MCF 10A (cell line): ENCODE measurements at regions not wholly inside any gene's neighbourhood (a gene's known extent, or its start where the extent isn't known, plus 50 kb on each side); places are given as distances from the start of the nearest gene placed in this dataset.

Experiments
- BruUV-seq: library from RNA; stranded (reverse); fragments of 400-500 nt; replicated peaks from 2 replicates; lab custom pipeline; 2021; lab: Mats Ljungman, UMichigan
- CTCF ChIA-PET: fragments of 300-600 bp; sonication (Branson Sonifier 250); formaldehyde crosslinking; extraction: SDS; loops from one replicate; lab custom pipeline; 2021; ENCODE audit warnings: antibody characterized with exemption, inconsistent platforms; lab: Yijun Ruan, JAX
- POLR2A ChIA-PET: fragments of 300-600, 350-650 bp; sonication (Branson Sonifier 250); formaldehyde crosslinking; extraction: SDS; loops from one replicate; lab custom pipeline; 2020; ENCODE audit warnings: antibody characterized with exemption, inconsistent platforms; lab: Yijun Ruan, JAX
- DNase-seq: peaks from one replicate; pipeline ENCODE4 v3.0.0-alpha.2; 2018; ENCODE audit not compliant: unreplicated experiment
- H3K27ac Mint-ChIP-seq: one replicate; pipeline ENCODE4 v1.8.0; 2022; ENCODE audit warnings: mild to moderate bottlenecking, low read depth, mixed read lengths; ENCODE audit not compliant: unreplicated experiment
- H3K27me3 Mint-ChIP-seq: one replicate; pipeline ENCODE4 v1.8.0; 2022; ENCODE audit warnings: mixed read lengths; ENCODE audit not compliant: insufficient read depth, unreplicated experiment
- H3K36me3 Mint-ChIP-seq: one replicate; pipeline ENCODE4 v1.8.0; 2022; ENCODE audit warnings: mild to moderate bottlenecking, moderate library complexity, mixed read lengths; ENCODE audit not compliant: insufficient read depth, unreplicated experiment
- H3K4me1 Mint-ChIP-seq: one replicate; pipeline ENCODE4 v1.8.0; 2022; ENCODE audit warnings: mixed read lengths; ENCODE audit not compliant: insufficient read depth, unreplicated experiment
- H3K4me3 Mint-ChIP-seq: one replicate; pipeline ENCODE4 v1.8.0; 2022; ENCODE audit warnings: mild to moderate bottlenecking, moderate library complexity, mixed read lengths; ENCODE audit not compliant: unreplicated experiment
- H3K9me3 Mint-ChIP-seq: one replicate; pipeline ENCODE4 v1.8.0; 2022; ENCODE audit warnings: mixed read lengths; ENCODE audit not compliant: unreplicated experiment
- intact Hi-C: fragments of 100-400 bp; cut with micrococcal nuclease; formaldehyde crosslinking; loops from 2 replicates; pipeline ENCODE4 v1.14.1; 2022
- TF ChIP-seq, protein P1 (sequence below): fragments of 200-600 bp; IDR thresholded peaks from one replicate; pipeline ENCODE4 v1.8.0; 2022; ENCODE audit warnings: antibody characterized with exemption, mild to moderate bottlenecking; ENCODE audit not compliant: unreplicated experiment

DNA sequence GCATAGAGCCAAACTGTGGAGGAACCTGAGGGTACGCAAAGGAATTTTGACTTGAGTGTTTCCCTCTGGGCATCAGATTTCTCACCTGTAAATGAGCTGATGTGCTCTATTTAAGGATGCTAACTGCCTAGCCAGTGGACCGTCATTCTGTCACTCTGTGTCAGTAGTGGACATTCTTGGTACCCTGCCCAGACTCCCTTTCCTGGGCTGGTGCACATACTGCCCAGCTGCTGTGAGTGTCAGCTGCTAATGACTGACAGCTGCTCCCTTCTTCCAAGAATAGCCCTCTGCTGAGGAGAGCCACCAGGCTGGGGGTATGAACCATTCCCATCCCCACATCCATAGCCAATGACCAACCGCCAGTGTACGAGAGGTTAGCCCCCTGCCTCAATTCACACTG is 193.1 kb upstream of the DAB1 start:
- BruUV-seq: no TSS peak
- intact Hi-C loops: no loop called here
- no peak for DNase-seq
- no peak overlapping the region for H3K4me3 Mint-ChIP-seq
- POLR2A ChIA-PET: no interaction called here
- no peaks in the 10 kb centered on the region for H3K27me3 Mint-ChIP-seq
- CTCF ChIA-PET: interaction anchor here (0.5 kb wide), 1 partner anchor 797 kb away, joined by 3 read pairs; no protein-coding TSS in a partner anchor
- H3K4me1 Mint-ChIP-seq: peaks cover 5% of the 10 kb centered on the region
- no peaks in the 10 kb centered on the region for H3K9me3 Mint-ChIP-seq
- TF ChIP-seq, protein P1, sequence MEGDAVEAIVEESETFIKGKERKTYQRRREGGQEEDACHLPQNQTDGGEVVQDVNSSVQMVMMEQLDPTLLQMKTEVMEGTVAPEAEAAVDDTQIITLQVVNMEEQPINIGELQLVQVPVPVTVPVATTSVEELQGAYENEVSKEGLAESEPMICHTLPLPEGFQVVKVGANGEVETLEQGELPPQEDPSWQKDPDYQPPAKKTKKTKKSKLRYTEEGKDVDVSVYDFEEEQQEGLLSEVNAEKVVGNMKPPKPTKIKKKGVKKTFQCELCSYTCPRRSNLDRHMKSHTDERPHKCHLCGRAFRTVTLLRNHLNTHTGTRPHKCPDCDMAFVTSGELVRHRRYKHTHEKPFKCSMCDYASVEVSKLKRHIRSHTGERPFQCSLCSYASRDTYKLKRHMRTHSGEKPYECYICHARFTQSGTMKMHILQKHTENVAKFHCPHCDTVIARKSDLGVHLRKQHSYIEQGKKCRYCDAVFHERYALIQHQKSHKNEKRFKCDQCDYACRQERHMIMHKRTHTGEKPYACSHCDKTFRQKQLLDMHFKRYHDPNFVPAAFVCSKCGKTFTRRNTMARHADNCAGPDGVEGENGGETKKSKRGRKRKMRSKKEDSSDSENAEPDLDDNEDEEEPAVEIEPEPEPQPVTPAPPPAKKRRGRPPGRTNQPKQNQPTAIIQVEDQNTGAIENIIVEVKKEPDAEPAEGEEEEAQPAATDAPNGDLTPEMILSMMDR: no peak
- H3K36me3 Mint-ChIP-seq: no peaks in the 10 kb centered on the region
- H3K27ac Mint-ChIP-seq: no peak overlapping the region

DNA sequence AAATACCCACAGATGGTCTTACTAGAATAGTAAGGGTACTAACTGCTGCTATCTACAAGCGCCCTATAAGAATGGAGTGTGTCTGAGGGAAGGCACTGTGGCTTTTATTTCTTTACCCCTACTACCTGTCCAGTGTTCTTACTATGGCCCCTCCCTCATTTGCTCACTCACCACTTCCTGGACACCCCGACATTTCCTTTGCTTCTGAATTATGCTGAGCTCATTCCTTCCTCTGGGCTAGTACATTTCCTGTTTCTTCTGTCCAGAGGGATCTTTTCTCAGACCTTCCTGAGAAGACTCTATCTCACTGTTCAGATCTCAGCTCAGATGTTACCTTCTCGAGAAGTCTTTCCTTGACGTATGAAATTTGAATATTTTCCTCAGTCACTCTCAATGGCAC is 192.1 kb upstream of the DAB1 start:
- DNase-seq: no peak
- H3K27me3 Mint-ChIP-seq: no peaks in the 10 kb centered on the region
- intact Hi-C loops: no loop called here
- H3K4me1 Mint-ChIP-seq: peaks cover 5% of the 10 kb centered on the region
- H3K36me3 Mint-ChIP-seq: no peaks in the 10 kb centered on the region
- ChIA-PET POLR2A (no interaction called here), CTCF (no interaction called here)
- TF ChIP-seq, protein P1: no peak
- no peak overlapping the region for H3K27ac Mint-ChIP-seq
- H3K4me3 Mint-ChIP-seq: no peak overlapping the region
- no peaks in the 10 kb centered on the region for H3K9me3 Mint-ChIP-seq
- BruUV-seq: no TSS peak

- peaks cover 5% of the 10 kb centered on the region for H3K4me1 Mint-ChIP-seq
- H3K36me3 Mint-ChIP-seq: no peaks in the 10 kb centered on the region
- no peak overlapping the region for H3K27ac Mint-ChIP-seq
- BruUV-seq: no TSS peak
- H3K27me3 Mint-ChIP-seq: no peaks in the 10 kb centered on the region
- H3K4me3 Mint-ChIP-seq: no peak overlapping the region
- TF ChIP-seq, protein P1: no peak
- DNase-seq: no peak
- CTCF ChIA-PET: interaction anchor here (0.7 to 1.2 kb wide), 4 partner anchors 14 to 775 kb away, joined by 3 read pairs; no protein-coding TSS in a partner anchor
- intact Hi-C loops: no loop called here
- no peaks in the 10 kb centered on the region for H3K9me3 Mint-ChIP-seq
- POLR2A ChIA-PET: no interaction called here
Observed at GRCh38 chr1:57612833-57613232, 189.0 kb upstream of the DAB1 start.

DNA sequence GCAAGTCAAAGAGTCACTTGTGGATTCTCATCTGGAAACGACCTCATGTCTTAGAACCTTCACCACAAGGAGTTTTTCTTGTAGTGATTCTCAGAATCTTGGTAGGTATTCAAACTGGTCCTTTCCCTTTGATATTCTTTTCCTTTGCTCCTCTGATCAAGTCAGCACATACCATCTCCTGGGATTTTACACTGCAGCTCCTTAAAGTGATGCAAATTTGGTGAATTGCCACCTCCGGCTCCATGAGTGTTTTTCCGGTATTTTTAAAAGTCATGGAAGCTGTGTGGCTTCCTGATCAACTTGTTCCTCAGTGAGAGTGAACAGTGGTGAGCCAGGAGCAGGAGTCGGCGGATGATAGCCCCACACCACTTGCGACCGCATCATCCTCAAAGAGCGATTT is 182.1 kb upstream of the DAB1 start:
- no peaks in the 10 kb centered on the region for H3K27me3 Mint-ChIP-seq
- no peak for DNase-seq
- intact Hi-C loops: no loop called here
- no peaks in the 10 kb centered on the region for H3K36me3 Mint-ChIP-seq
- no peak overlapping the region for H3K4me3 Mint-ChIP-seq
- no peak overlapping the region for H3K27ac Mint-ChIP-seq
- H3K4me1 Mint-ChIP-seq: no peaks in the 10 kb centered on the region
- ChIA-PET POLR2A (no interaction called here), CTCF (no interaction called here)
- TF ChIP-seq, protein P1: no peak
- no peaks in the 10 kb centered on the region for H3K9me3 Mint-ChIP-seq
- no TSS peak for BruUV-seq
